HL-60 (cell line): ENCODE measurements at regions not wholly inside any gene's neighbourhood (a gene's known extent, or its start where the extent isn't known, plus 50 kb on each side); places are given as distances from the start of the nearest gene placed in this dataset.
"Not testable (repeated sequence)": the region's sequence is repeated elsewhere in the genome, so short reads cannot be mapped to it uniquely, and the experiment has no call there.

Experiments used
- CTCF ChIP-seq: IDR thresholded peaks from one replicate; pipeline ENCODE4 v1.5.1; 2011; ENCODE audit warnings: low read length, control low read depth, inconsistent platforms; ENCODE audit not compliant: insufficient read depth
- GABPA ChIP-seq: IDR thresholded peaks from 2 replicates; pipeline ENCODE4 v1.6.1; 2012; ENCODE audit warnings: low read depth
- POLR2AphosphoS5 ChIP-seq: IDR thresholded peaks from 2 replicates; pipeline ENCODE4 v1.6.1; 2012; ENCODE audit warnings: low read depth

DNA sequence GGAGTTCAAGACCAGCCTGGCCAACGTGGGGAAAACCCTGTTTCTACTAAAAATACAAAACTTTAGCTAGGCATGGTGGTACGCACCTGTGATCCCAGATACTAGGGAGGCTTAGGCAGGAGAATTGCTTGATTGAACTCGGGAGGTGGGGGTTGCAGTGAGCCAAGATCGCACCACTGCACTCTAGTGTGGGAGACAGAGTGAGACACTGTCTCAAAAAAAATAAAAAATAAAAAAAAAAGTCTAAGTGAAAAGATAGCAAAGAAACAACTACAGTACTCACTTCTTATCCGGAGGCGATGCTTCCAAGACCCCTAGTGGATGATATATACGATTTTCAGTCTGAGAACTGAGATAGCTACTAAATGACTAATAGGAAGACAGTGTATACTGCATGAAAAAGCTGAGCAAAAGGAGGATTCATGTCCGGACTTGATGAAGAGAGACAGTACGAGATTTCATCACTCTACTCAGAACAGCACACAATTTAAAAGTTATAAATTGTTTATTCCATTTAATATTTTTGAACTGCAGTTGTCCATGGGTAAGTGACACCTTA is 138.7 kb upstream of the GOLGA6L6 start:
- not testable (repeated sequence) for TF ChIP-seq POLR2AphosphoS5, CTCF, GABPA
